Peyer's patch (tissue), 4 donors: ENCODE measurements at regions not wholly inside any gene's neighbourhood (a gene's known extent, or its start where the extent isn't known, plus 50 kb on each side); places are given as distances from the start of the nearest gene placed in this dataset.

Experiments used
- CTCF ChIP-seq, 6 experiments: fragments of 450-650 bp in 4 of 6; fragments of 200-600 bp in 2 of 6; sonication (generic) in 1 of 6; IDR thresholded peaks; one replicate each; pipeline ENCODE4 v1.5.1; 2017 to 2019; ENCODE audit warnings: antibody characterized with exemption in 6 of 6, mild to moderate bottlenecking in 3 of 6, moderate library complexity in 1 of 6
- POLR2A ChIP-seq, 2 donors: fragments of 450-650 bp; IDR thresholded peaks; one replicate each; pipeline ENCODE4 v1.5.1; 2017; ENCODE audit warnings: antibody characterized with exemption in 2 of 2, mild to moderate bottlenecking in 2 of 2, moderate library complexity in 2 of 2

GRCh38 chr3:137150825-137151224 lies 193.0 kb downstream of the IL20RB start:
- TF ChIP-seq CTCF (IDR thresholded peaks at IDR 0.05) = no peak
- no peak for TF ChIP-seq POLR2A (IDR thresholded peaks at IDR 0.05)
